ENCODE measurements at regions not wholly inside any gene's neighbourhood (a gene's known extent, or its start where the extent isn't known, plus 50 kb on each side); places are given as distances from the start of the nearest gene placed in this dataset.

DNA sequence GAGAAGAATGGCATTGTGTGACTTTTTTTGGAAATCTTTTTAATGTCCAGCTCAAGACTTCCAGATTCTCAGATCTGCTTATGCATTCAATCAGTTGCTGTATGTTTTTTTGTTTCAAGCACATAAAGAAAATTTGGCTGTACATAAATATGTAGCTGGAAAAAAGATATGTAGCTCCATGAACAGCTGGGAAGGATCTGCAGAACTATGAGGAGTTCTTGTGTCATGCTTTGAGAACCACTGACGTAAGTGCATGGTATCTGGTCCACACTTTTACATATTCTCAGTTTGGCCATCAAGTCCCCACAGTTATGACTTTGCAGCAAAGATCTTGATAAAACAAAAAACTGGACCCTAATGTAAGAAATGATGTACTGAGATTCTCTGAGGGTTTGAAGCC lies 165.9 kb downstream of the KIT start:
- Histone ChIP-seq H3K9me3 (no peaks in the 10 kb centered on the region), H3K36me3 (no peaks in the 10 kb centered on the region), H3K4me1 (no peaks in the 10 kb centered on the region), H3K4me3 (no peak overlapping the region), H3K27me3 (no peaks in the 10 kb centered on the region), H3K27ac (no peak overlapping the region)
- no peak for DNase-seq
- intact Hi-C loops (cut with DNase I; ENCODE audit: low total_unique reads): no loop called here
- TF ChIP-seq, protein P1, sequence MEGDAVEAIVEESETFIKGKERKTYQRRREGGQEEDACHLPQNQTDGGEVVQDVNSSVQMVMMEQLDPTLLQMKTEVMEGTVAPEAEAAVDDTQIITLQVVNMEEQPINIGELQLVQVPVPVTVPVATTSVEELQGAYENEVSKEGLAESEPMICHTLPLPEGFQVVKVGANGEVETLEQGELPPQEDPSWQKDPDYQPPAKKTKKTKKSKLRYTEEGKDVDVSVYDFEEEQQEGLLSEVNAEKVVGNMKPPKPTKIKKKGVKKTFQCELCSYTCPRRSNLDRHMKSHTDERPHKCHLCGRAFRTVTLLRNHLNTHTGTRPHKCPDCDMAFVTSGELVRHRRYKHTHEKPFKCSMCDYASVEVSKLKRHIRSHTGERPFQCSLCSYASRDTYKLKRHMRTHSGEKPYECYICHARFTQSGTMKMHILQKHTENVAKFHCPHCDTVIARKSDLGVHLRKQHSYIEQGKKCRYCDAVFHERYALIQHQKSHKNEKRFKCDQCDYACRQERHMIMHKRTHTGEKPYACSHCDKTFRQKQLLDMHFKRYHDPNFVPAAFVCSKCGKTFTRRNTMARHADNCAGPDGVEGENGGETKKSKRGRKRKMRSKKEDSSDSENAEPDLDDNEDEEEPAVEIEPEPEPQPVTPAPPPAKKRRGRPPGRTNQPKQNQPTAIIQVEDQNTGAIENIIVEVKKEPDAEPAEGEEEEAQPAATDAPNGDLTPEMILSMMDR (IDR thresholded peaks at IDR 0.05): no peak
- no peak for TF ChIP-seq POLR2A (IDR thresholded peaks at IDR 0.05)

DNA sequence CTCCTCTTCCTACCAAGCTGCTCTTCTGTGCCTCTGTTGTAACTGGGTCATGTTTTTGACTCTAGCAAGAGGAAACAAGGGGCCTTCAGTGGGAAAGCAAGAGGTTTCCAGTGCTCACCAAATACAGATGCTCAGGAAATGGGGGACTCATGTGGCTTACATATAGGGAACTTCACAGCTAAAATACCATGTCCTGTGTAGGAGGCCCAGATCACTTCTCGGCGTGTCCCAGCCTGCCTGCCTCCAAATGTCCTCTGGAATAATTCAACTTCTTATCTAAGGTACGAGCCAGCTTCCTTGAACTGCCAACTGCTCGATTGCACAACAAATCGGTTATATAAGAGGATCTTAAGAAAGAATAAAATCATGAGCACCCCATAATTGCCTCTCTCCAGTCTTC lies 161.3 kb downstream of the KIT start:
- intact Hi-C loops (cut with DNase I; ENCODE audit: low total_unique reads): no loop called here
- no peaks in the 10 kb centered on the region for H3K4me1 ChIP-seq
- no peaks in the 10 kb centered on the region for H3K9me3 ChIP-seq
- no peak overlapping the region for H3K4me3 ChIP-seq
- no peak for DNase-seq
- no peak for TF ChIP-seq POLR2A (IDR thresholded peaks at IDR 0.05)
- TF ChIP-seq, protein P1 (IDR thresholded peaks at IDR 0.05): no peak
- H3K27ac ChIP-seq: no peak overlapping the region
- H3K27me3 ChIP-seq: no peaks in the 10 kb centered on the region
- no peaks in the 10 kb centered on the region for H3K36me3 ChIP-seq

DNA sequence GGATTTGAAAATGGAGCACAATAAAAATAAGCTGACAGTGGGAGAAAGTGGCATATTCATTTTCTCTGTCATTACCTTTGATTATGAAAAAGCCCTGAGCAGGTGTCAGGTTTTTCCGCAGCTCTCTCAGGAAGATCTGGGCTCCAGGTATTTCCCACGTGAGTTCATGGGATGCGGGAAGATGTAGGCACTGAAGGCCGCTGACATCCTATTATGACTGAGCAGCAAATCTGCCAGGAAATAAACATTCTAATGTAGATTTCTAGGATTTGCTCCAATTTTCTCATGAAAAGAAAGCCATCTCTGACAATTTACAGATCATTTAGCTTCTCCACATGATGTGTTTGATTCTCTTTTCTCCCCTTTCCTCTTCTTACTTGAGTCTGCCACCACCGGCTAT lies 160.7 kb downstream of the KIT start:
- H3K27ac ChIP-seq: no peak overlapping the region
- H3K27me3 ChIP-seq: no peaks in the 10 kb centered on the region
- no peaks in the 10 kb centered on the region for H3K36me3 ChIP-seq
- H3K9me3 ChIP-seq: no peaks in the 10 kb centered on the region
- no peak overlapping the region for H3K4me3 ChIP-seq
- no peaks in the 10 kb centered on the region for H3K4me1 ChIP-seq
- DNase-seq: no peak
- TF ChIP-seq POLR2A (IDR thresholded peaks at IDR 0.05): no peak
- TF ChIP-seq, protein P1 (IDR thresholded peaks at IDR 0.05): no peak
- intact Hi-C loops (cut with DNase I; ENCODE audit: low total_unique reads): no loop called here

DNA sequence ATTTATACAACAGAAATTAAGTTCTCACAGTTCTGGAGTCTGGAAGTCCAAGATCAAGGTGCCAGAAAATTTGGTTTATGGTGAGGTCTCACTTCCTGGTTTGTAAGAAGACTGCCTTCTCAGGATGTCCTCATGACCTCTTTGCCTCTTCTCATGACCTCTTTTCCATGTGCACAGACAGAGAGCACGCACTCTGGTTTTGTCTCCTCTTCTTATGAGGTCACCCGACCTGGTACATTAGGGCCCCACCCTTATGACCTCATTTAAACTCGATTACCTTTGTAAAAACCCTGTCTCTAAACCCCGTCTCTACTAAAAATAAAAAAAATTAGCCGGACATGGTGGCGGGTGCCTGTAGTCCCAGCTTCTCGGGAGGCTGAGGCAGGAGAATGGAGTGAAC lies 155.9 kb downstream of the KIT start:
- Histone ChIP-seq H3K4me1 (no peaks in the 10 kb centered on the region), H3K4me3 (no peak overlapping the region), H3K9me3 (no peaks in the 10 kb centered on the region), H3K27me3 (no peaks in the 10 kb centered on the region), H3K36me3 (no peaks in the 10 kb centered on the region), H3K27ac (no peak overlapping the region)
- no peak for DNase-seq
- intact Hi-C loops (cut with DNase I; ENCODE audit: low total_unique reads): no loop called here
- TF ChIP-seq, protein P1 (IDR thresholded peaks at IDR 0.05): no peak
- no peak for TF ChIP-seq POLR2A (IDR thresholded peaks at IDR 0.05)

DNA sequence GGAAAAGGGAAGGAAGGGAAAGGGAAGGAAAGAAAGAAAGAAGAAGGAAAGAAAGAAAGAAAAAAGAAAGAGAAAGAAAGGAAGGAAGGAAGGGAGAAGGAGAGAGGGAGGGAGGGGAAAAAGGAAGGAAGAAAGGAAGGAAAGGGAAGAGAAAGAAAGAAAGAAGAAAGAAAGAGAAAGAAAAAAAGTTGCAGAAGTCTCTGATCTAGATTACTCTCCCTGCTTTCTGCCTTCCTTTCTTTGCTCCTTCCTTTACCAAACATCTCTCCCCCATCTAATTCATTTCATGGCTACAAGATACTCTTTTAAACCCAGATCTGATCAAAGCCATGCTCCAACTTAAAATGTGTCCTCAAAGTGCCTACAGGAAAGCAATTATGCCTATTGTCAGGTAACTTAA lies 148.6 kb downstream of the KIT start:
- no peak overlapping the region for H3K27ac ChIP-seq
- H3K4me3 ChIP-seq: no peak overlapping the region
- no peaks in the 10 kb centered on the region for H3K27me3 ChIP-seq
- DNase-seq: no peak
- intact Hi-C loops (cut with DNase I; ENCODE audit: low total_unique reads): no loop called here
- H3K36me3 ChIP-seq: no peaks in the 10 kb centered on the region
- no peaks in the 10 kb centered on the region for H3K9me3 ChIP-seq
- H3K4me1 ChIP-seq: no peaks in the 10 kb centered on the region
- TF ChIP-seq POLR2A (IDR thresholded peaks at IDR 0.05): no peak
- TF ChIP-seq, protein P1 (IDR thresholded peaks at IDR 0.05): no peak

Data from uterus (tissue), 3 donors.